HFF-Myc (cell line): ENCODE measurements at regions not wholly inside any gene's neighbourhood (a gene's known extent, or its start where the extent isn't known, plus 50 kb on each side); places are given as distances from the start of the nearest gene placed in this dataset.
"Not testable (repeated sequence)": the region's sequence is repeated elsewhere in the genome, so short reads cannot be mapped to it uniquely, and the experiment has no call there.

Source experiments
- DNase-seq: peaks from one replicate; pipeline ENCODE4 v3.0.0-alpha.2; 2011; ENCODE audit warnings: low read depth; ENCODE audit errors: extremely low read depth
- H3K4me3 ChIP-seq: replicated peaks from 2 replicates; pipeline ENCODE4 v1.5.1; 2011; ENCODE audit warnings: low read depth, mild to moderate bottlenecking, control low read depth, low read length
- CTCF ChIP-seq: IDR thresholded peaks from 2 replicates; pipeline ENCODE4 v1.5.1; 2012; ENCODE audit warnings: mild to moderate bottlenecking, low read depth, low read length, control low read depth; ENCODE audit errors: missing control alignments

DNA sequence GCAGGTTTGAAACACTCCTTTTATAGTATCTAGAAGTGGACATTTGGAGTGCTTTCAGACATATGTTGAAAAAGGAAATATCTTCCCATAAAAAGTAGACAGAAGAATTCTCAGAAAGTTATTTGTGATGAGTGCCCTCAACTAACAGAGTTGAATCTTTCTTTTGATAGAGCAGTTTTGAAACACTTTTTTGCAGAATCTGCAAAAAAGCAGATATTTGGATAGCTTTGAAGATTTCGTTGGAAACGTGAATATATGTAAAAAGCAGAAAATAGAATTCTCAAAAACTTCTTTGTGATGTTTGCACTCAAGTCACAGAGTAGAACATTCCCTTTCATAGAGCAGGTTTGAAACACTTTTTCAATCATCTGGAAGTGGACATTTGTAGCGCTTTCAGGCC lies 676.4 kb upstream of the ZNF337 start:
- not testable (repeated sequence) for H3K4me3 ChIP-seq, DNase-seq

DNA sequence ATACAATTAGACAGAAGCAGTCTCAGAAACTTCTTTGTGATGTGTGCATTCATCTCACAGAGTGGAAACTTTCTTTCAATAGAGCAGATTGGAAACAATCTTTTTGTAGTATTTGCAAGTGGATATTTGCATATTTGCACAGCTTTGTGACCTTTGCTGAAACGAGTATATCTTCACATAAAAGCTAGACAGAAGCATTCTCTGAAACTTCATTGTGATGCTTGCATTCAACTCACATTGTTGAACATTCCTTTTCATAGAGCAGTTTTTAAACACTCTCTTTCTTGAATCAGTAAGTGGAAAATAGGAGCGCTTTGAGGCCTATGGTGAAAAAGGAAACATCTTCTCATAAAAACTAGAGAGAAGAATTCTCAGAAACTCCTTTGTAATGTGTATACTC lies 657.9 kb upstream of the ZNF337 start:
- no peak for DNase-seq
- H3K4me3 ChIP-seq, result no peak overlapping the region
- no peak for TF ChIP-seq CTCF

DNA sequence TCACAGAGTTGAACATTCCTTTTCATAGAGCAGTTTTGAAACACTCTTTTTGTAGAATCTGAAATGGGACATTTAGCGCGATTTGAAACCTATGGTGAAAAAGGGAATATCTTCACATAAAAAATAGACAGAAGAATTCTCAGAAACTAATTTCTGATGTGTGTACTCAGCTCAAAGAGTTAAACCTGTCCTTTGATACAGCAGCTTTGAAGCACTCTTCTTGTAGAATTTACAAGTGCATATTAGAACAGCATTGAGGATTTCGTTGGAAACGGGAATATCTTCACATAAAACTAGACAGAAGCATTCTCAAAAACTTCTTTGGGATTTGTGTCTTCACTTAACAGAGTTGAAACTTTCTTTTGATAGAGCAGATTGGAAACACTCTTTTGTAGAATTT lies 650.7 kb upstream of the ZNF337 start:
- no peak overlapping the region for H3K4me3 ChIP-seq
- no peak for DNase-seq
- no peak for TF ChIP-seq CTCF

DNA sequence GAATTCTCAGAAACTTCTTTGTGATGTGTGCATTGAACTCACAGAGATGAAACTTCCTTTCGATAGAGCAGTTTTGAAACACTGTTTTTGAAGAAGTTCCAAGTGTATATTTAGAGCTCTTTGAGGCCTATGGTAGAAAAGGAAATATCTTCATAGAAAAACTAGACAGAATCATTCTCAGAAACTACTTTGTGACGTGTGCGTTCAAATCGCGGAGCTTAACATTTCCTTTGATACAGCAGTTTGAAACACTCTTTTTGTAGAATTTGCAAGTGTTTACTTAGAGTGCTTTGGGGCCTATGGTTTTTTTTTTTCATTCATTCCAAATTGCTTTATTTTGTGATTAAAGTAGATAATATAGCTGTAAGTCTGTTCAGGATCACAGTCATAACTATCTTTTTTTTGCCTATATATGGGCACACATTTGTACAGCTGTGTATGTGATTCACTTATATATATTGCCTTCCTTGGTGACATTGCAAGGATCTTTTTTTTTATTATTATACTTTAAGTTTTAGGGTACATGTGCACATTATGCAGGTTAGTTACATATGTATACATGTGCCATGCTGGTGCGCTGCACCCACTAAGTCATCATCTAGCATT lies 643.9 kb upstream of the ZNF337 start:
- DNase-seq, H3K4me3 ChIP-seq: not testable (repeated sequence)

GRCh38 chr20:26324177-26324576 lies 627.5 kb upstream of the ZNF337 start:
- DNase-seq, result no peak
- H3K4me3 ChIP-seq, result no peak overlapping the region
- no peak for TF ChIP-seq CTCF

- no peak for TF ChIP-seq CTCF
- no peak overlapping the region for H3K4me3 ChIP-seq
- no peak for DNase-seq
Observed at GRCh38 chr20:26315054-26315453, 618.4 kb upstream of the ZNF337 start.

GRCh38 chr20:26309720-26310119 lies 613.1 kb upstream of the ZNF337 start:
- DNase-seq, H3K4me3 ChIP-seq: not testable (repeated sequence)

DNA sequence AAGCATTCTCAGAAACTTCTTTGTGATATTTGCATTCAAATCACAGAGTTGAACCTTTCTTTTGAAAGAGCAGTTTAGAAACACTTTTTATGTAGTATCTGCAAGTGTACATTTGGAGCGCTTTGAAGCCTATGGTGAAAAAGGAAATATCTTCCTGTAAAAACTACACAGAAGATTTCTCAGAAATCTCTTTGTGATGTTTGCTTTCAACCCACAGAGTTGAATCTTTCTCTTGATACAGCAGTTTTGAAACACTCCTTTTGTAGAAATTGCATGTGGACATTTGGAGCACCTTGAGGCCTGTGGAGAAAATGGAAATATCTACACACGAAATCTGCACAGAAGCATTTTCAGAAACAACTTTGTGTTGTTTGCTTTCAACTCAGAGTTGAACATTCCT lies 612.3 kb upstream of the ZNF337 start:
- no peak for TF ChIP-seq CTCF
- no peak overlapping the region for H3K4me3 ChIP-seq
- DNase-seq, result no peak
